GM12878 (cell line): ENCODE measurements at regions not wholly inside any gene's neighbourhood (a gene's known extent, or its start where the extent isn't known, plus 50 kb on each side); places are given as distances from the start of the nearest gene placed in this dataset.

ENCODE experiments used
- ATAC-seq: fragments of 200-7000 bp; cut with Tn5 transposase; 3 replicates; pipeline ENCODE4 v1.9.1; 2020; ENCODE audit warnings: mild to moderate bottlenecking, moderate library complexity
- BruUV-seq: library from RNA; stranded (reverse); fragments of 400-500 nt; replicated peaks from 2 replicates; lab custom pipeline; 2021; lab: Mats Ljungman, UMichigan
- CTCF ChIA-PET: fragments of 300-600 bp; sonication (Branson Sonifier 250); formaldehyde crosslinking; extraction: SDS; loops from one replicate; lab custom pipeline; 2021; ENCODE audit warnings: inconsistent platforms; lab: Yijun Ruan, JAX
- POLR2A ChIA-PET: fragments of 350-600 bp; formaldehyde crosslinking; extraction: SDS; loops from one replicate; lab custom pipeline; 2021; ENCODE audit warnings: inconsistent platforms; lab: Charles Lee
- RAD21 ChIA-PET: fragments of 300-600 bp; sonication (Branson Sonifier 250); formaldehyde crosslinking; loops from one replicate; lab custom pipeline; 2023; ENCODE audit warnings: antibody characterized with exemption; ENCODE audit not compliant: unreplicated experiment; lab: Charles Lee
- SMC1A ChIA-PET: fragments of 300-600 bp; sonication (Branson Sonifier 250); formaldehyde crosslinking; loops from one replicate; lab custom pipeline; 2023; ENCODE audit not compliant: unreplicated experiment, uncharacterized antibody; lab: Charles Lee
- DNase-seq: peaks from one replicate; pipeline ENCODE4 v3.0.0-alpha.2; 2011; ENCODE audit warnings: low read depth, low spot score
- FAIRE-seq: peaks from 3 replicates; lab custom pipeline; 2011; peaks lifted over from hg19 to GRCh38; lab: Jason Lieb, UNC
- H2AFZ ChIP-seq: 2 replicates; pipeline ENCODE4 v1.6.0; 2011; ENCODE audit warnings: low read depth, low read length, control low read depth; ENCODE audit not compliant: control insufficient read depth
- H3K27ac ChIP-seq: 2 replicates; pipeline ENCODE4 v1.5.1; 2011; ENCODE audit warnings: control low read depth; ENCODE audit not compliant: control insufficient read depth, insufficient read depth
- H3K27me3 ChIP-seq, 2 experiments: replicated peaks in 1 of 2; 2 replicates each; pipeline versions ENCODE4 v1.6.0 to v1.6.1; 2011; ENCODE audit warnings: low read length in 1 of 2; ENCODE audit not compliant: control insufficient read depth in 2 of 2, insufficient read depth in 2 of 2
- H3K36me3 ChIP-seq, 2 experiments: 2 replicates each; pipeline ENCODE4 v1.5.1; 2011; ENCODE audit warnings: low read length in 1 of 2; ENCODE audit not compliant: control insufficient read depth in 2 of 2, insufficient read depth in 2 of 2
- H3K4me1 ChIP-seq: 2 replicates; pipeline ENCODE4 v1.6.1; 2011; ENCODE audit warnings: mild to moderate bottlenecking, low read length, moderate library complexity, mixed read lengths; ENCODE audit not compliant: control insufficient read depth, insufficient read depth
- H3K4me2 ChIP-seq: 2 replicates; pipeline ENCODE4 v1.6.0; 2011; ENCODE audit warnings: control low read depth; ENCODE audit not compliant: control insufficient read depth, insufficient read depth
- H3K4me3 ChIP-seq: fragments of 200-600 bp; sonication (generic); 2 replicates; pipeline ENCODE4 v1.5.1; 2016
- H3K79me2 ChIP-seq: 2 replicates; pipeline ENCODE4 v1.6.0; 2011; ENCODE audit warnings: low read length; ENCODE audit not compliant: control insufficient read depth, insufficient read depth
- H3K9ac ChIP-seq: 2 replicates; pipeline ENCODE4 v1.8.0; 2011; ENCODE audit warnings: low read length, control low read depth, mixed read lengths; ENCODE audit not compliant: control insufficient read depth, insufficient read depth
- H3K9me3 ChIP-seq: replicated peaks from 3 replicates; pipeline ENCODE4 v1.5.1; 2011; ENCODE audit warnings: mild to moderate bottlenecking, low read length; ENCODE audit not compliant: control insufficient read depth, insufficient read depth
- H4K20me1 ChIP-seq: 2 replicates; pipeline ENCODE4 v1.6.0; 2011; ENCODE audit not compliant: control insufficient read depth, insufficient read depth
- CREB1 ChIP-seq: IDR thresholded peaks from 2 replicates; pipeline ENCODE4 v1.6.1; 2012; ENCODE audit warnings: low read depth, mild to moderate bottlenecking, inconsistent platforms
- KAT2A ChIP-seq: conservative IDR thresholded peaks from 2 replicates; pipeline ENCODE4 v1.6.1; 2011; ENCODE audit warnings: low read depth, low read length; ENCODE audit not compliant: control insufficient read depth
- POU2F2 ChIP-seq: IDR thresholded peaks from 3 replicates; pipeline ENCODE4 v1.6.1; 2011; ENCODE audit warnings: low read depth, mild to moderate bottlenecking, low read length, borderline replicate concordance
- RCOR1 ChIP-seq: conservative IDR thresholded peaks from 2 replicates; pipeline ENCODE4 v1.6.1; 2012; ENCODE audit warnings: low read depth, low read length, improper control_type of control experiment
- SREBF1 ChIP-seq: IDR thresholded peaks from 2 replicates; pipeline ENCODE4 v1.6.1; 2012; ENCODE audit warnings: mild to moderate bottlenecking, low read length
- STAT3 ChIP-seq: IDR thresholded peaks from 2 replicates; pipeline ENCODE4 v1.6.1; 2011; ENCODE audit warnings: low read depth, low read length, improper control_type of control experiment
- SUZ12 ChIP-seq: fragments of 200-600 bp; sonication (generic); IDR thresholded peaks from one replicate; pipeline ENCODE4 v1.6.1; 2018; ENCODE audit warnings: antibody characterized with exemption, mild to moderate bottlenecking; ENCODE audit not compliant: unreplicated experiment
- WGBS: methylation state at CpG from one replicate; pipeline ENCODE4 v1.1.6; 2016; ENCODE audit warnings: low lambda C conversion rate; ENCODE audit not compliant: insufficient replicate concordance, insufficient coverage; ENCODE audit errors: missing lambda C conversion rate; 5-methylcytosine and 5-hydroxymethylcytosine counted together
- in situ Hi-C: fragments of 300-500 bp; cut with MboI; formaldehyde crosslinking; loops from 9 replicates; pipeline ENCODE4 v1.14.3; 2018; ENCODE audit warnings: mixed read lengths
- intact Hi-C: fragments of 100-400 bp; cut with micrococcal nuclease; formaldehyde crosslinking; loops from one replicate; pipeline ENCODE4 v1.14.2; 2022; ENCODE audit not compliant: unreplicated experiment
- TF ChIP-seq, protein P1 (sequence below): IDR thresholded peaks from 2 replicates; pipeline ENCODE4 v1.6.1; 2011; ENCODE audit warnings: borderline replicate concordance, low read depth, mild to moderate bottlenecking, moderate library complexity, low read length; ENCODE audit not compliant: insufficient read depth, poor library complexity, severe bottlenecking
- TF ChIP-seq, protein P2 (sequence below): fragments of 450-650 bp; IDR thresholded peaks from 2 replicates; pipeline ENCODE4 v1.6.1; 2016; ENCODE audit warnings: mild to moderate bottlenecking, moderate library complexity, borderline replicate concordance

- TF ChIP-seq KAT2A (no peak), CREB1 (no peak)
- Histone ChIP-seq H3K27me3 (no peaks in the 10 kb centered on the region), H4K20me1 (no peaks in the 10 kb centered on the region), H3K9me3 (no peaks in the 10 kb centered on the region; the same call in 2 of the 3 replicates), H3K27ac (no peak overlapping the region), H2AFZ (no peak overlapping the region), H3K4me2 (no peak overlapping the region), H3K79me2 (no peaks in the 10 kb centered on the region), H3K36me3 (no peaks in the 10 kb centered on the region), H3K9ac (no peak overlapping the region), H3K4me1 (peaks cover 2% of the 10 kb centered on the region), H3K4me3 (no peak overlapping the region)
- no peak for DNase-seq
- intact Hi-C loops: no loop called here
- in situ Hi-C loops: no loop called here
- CTCF ChIA-PET: interaction anchor here (0.9 kb wide), 1 partner anchor 18 kb away, joined by 3 read pairs; no protein-coding TSS in a partner anchor
- no peak for ATAC-seq
- BruUV-seq: no TSS peak
- RAD21 ChIA-PET: no interaction called here
- SMC1A ChIA-PET: no interaction called here
- WGBS: 93% methylated on average over 2 of the region's 2 CpGs
- POLR2A ChIA-PET: no interaction called here
- FAIRE-seq: no peak
These were observed 105.4 kb upstream of the NAP1L1 start for GRCh38 chr12:76189851-76190250.

DNA sequence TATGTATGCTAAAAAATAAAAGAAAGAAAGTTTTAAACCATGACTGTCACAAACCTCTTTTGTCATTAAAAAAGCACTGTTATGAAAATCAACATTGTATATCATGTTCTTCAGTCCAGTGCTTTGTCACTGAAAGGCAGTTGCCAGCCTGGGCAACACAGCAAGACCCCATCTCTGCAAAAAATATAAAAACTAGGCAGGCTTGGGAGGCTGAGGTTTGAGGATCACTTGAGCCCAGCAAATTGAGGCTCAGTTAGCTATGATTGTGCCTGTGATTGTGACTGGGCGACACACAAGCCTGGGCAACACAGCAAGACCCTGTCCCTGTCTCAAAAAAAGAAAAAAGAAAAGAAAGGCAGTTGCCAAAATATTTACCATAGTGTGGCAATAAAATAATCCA is 102.7 kb upstream of the NAP1L1 start:
- in situ Hi-C loops: no loop called here
- no peak for FAIRE-seq
- SMC1A ChIA-PET: interaction anchor here (1.0 kb wide), 1 partner anchor 11 kb away, joined by 3 read pairs; no protein-coding TSS in a partner anchor

More for the DNA sequence above, 102.7 kb upstream of the NAP1L1 start:
- H3K4me1 ChIP-seq: peaks cover 21% of the 10 kb centered on the region
- H3K36me3 ChIP-seq: no peaks in the 10 kb centered on the region
- CTCF ChIA-PET: no interaction called here
- intact Hi-C loops: no loop called here
- no TSS peak for BruUV-seq
- H3K27ac ChIP-seq: no peak overlapping the region
- POLR2A ChIA-PET: no interaction called here
- no peak overlapping the region for H3K9ac ChIP-seq
- H2AFZ ChIP-seq: no peak overlapping the region
- ATAC-seq (no peak), DNase-seq (no peak)
- WGBS: 39% methylated on average over 1 of the region's 1 CpG
- H3K9me3 ChIP-seq: no peaks in the 10 kb centered on the region
- no peak overlapping the region for H3K4me2 ChIP-seq
- RAD21 ChIA-PET: interaction anchor here (0.7 kb wide), 1 partner anchor 17 kb away, joined by 4 read pairs; no protein-coding TSS in a partner anchor
- H3K27me3 ChIP-seq: no peaks in the 10 kb centered on the region
- no peak for TF ChIP-seq POU2F2
- TF ChIP-seq KAT2A: no peak
- TF ChIP-seq SUZ12: no peak
- TF ChIP-seq, protein P1, sequence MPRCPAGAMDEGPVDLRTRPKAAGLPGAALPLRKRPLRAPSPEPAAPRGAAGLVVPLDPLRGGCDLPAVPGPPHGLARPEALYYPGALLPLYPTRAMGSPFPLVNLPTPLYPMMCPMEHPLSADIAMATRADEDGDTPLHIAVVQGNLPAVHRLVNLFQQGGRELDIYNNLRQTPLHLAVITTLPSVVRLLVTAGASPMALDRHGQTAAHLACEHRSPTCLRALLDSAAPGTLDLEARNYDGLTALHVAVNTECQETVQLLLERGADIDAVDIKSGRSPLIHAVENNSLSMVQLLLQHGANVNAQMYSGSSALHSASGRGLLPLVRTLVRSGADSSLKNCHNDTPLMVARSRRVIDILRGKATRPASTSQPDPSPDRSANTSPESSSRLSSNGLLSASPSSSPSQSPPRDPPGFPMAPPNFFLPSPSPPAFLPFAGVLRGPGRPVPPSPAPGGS: no peak
- TF ChIP-seq RCOR1: no peak
- no peak for TF ChIP-seq STAT3
- TF ChIP-seq SREBF1: no peak
- TF ChIP-seq, protein P2, sequence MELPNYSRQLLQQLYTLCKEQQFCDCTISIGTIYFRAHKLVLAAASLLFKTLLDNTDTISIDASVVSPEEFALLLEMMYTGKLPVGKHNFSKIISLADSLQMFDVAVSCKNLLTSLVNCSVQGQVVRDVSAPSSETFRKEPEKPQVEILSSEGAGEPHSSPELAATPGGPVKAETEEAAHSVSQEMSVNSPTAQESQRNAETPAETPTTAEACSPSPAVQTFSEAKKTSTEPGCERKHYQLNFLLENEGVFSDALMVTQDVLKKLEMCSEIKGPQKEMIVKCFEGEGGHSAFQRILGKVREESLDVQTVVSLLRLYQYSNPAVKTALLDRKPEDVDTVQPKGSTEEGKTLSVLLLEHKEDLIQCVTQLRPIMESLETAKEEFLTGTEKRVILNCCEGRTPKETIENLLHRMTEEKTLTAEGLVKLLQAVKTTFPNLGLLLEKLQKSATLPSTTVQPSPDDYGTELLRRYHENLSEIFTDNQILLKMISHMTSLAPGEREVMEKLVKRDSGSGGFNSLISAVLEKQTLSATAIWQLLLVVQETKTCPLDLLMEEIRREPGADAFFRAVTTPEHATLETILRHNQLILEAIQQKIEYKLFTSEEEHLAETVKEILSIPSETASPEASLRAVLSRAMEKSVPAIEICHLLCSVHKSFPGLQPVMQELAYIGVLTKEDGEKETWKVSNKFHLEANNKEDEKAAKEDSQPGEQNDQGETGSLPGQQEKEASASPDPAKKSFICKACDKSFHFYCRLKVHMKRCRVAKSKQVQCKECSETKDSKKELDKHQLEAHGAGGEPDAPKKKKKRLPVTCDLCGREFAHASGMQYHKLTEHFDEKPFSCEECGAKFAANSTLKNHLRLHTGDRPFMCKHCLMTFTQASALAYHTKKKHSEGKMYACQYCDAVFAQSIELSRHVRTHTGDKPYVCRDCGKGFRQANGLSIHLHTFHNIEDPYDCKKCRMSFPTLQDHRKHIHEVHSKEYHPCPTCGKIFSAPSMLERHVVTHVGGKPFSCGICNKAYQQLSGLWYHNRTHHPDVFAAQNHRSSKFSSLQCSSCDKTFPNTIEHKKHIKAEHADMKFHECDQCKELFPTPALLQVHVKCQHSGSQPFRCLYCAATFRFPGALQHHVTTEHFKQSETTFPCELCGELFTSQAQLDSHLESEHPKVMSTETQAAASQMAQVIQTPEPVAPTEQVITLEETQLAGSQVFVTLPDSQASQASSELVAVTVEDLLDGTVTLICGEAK: no peak
- H4K20me1 ChIP-seq: no peaks in the 10 kb centered on the region
- H3K79me2 ChIP-seq: no peaks in the 10 kb centered on the region
- no peak overlapping the region for H3K4me3 ChIP-seq
